Memory B cell (primary cell): ENCODE measurements at regions not wholly inside any gene's neighbourhood (a gene's known extent, or its start where the extent isn't known, plus 50 kb on each side); places are given as distances from the start of the nearest gene placed in this dataset.

Experiments
- ATAC-seq: fragments of 150-1000 bp; cut with Tn5 transposase; 2 replicates; pipeline ENCODE4 v1.10.0; 2021; ENCODE audit warnings: low read depth, mild to moderate bottlenecking, moderate library complexity
- DNase-seq, 2 donors: peaks; one replicate each; pipeline ENCODE4 v3.0.0; 2022; ENCODE audit warnings: low spot score in 2 of 2
- H3K27ac Mint-ChIP-seq: one replicate; pipeline ENCODE4 v1.8.0; 2022; ENCODE audit warnings: mild to moderate bottlenecking, moderate library complexity, mixed read lengths
- H3K27me3 Mint-ChIP-seq: one replicate; pipeline ENCODE4 v1.8.0; 2022; ENCODE audit warnings: mixed read lengths
- H3K36me3 Mint-ChIP-seq: one replicate; pipeline ENCODE4 v1.8.0; 2022; ENCODE audit warnings: mild to moderate bottlenecking, mixed read lengths
- H3K4me1 Mint-ChIP-seq: one replicate; pipeline ENCODE4 v1.8.0; 2022; ENCODE audit warnings: mixed read lengths
- H3K4me3 Mint-ChIP-seq: one replicate; pipeline ENCODE4 v1.8.0; 2022; ENCODE audit warnings: mild to moderate bottlenecking, moderate library complexity, mixed read lengths
- H3K9me3 Mint-ChIP-seq: one replicate; pipeline ENCODE4 v1.8.0; 2022; ENCODE audit warnings: mixed read lengths

- no peak overlapping the region for H3K27ac Mint-ChIP-seq
- H3K4me3 Mint-ChIP-seq = no peak overlapping the region
- no peaks in the 10 kb centered on the region for H3K4me1 Mint-ChIP-seq
- DNase-seq = no peak
- ATAC-seq = no peak
- H3K9me3 Mint-ChIP-seq = no peaks in the 10 kb centered on the region
- peaks cover 11% of the 10 kb centered on the region for H3K27me3 Mint-ChIP-seq
- H3K36me3 Mint-ChIP-seq = no peaks in the 10 kb centered on the region
These were observed 297.2 kb downstream of the NDUFA10 start for GRCh38 chr2:239727776-239728600.

DNA sequence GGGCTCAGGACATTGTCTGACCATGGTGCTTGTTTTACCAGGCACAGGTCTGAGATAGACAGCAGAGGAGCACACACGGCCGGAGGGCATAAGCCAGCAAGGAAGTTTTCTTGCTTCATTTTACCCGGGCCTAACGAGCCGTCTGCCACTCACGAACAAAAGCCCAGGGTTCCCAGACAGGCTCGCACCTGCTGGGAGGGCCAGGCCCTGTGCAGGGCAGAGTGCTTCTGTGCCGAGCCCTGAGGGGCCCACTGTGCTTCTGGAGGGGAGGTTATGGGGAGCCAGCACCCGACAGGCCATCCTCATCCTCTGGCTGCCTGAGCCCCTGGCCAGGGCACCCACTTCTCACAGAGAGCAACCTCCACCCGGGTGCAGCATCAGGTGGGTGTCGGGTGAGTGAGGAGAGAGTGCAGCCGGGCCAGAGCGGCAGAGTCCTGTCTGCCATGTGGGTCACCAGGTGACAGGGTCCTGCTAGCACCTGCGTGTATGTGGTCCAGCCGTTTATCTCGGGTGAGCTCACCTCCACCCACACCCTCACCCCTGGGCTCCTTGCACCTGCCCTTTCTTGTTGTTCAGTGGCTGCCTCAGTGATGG, 297.9 kb downstream of the NDUFA10 start:
- no peak for DNase-seq
- ATAC-seq = no peak
- Mint-ChIP-seq H3K36me3 (no peaks in the 10 kb centered on the region), H3K4me1 (no peaks in the 10 kb centered on the region), H3K27me3 (peaks cover 11% of the 10 kb centered on the region), H3K4me3 (no peak overlapping the region), H3K9me3 (no peaks in the 10 kb centered on the region), H3K27ac (no peak overlapping the region)

DNA sequence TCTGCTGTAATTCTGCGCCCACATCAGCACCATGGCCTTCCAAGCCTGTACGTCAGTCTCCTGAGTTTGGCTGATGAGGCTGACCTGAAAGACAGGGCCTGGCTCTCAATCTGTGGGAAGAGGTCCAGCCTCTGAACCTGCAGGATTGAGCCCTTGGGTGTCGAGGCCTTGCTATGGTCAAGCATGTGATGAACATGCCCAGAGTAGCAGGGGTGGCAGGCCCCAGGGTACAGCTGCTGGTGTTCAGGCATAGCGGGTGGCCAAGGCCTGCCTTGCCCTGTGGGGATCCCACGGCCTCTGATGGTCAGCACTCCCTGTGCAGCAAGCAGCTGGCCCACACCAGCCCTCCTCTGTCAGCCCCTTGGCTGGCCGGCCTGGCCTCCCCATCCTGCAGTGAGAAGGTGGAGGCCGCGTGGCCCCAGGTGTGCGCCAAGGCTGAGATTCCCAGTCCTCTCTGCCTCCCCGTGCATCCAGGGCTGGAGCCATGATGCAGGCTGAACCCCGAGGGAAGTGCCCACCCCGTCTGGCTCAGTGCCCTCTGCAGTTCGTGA, 298.4 kb downstream of the NDUFA10 start:
- H3K27me3 Mint-ChIP-seq = peaks cover 10% of the 10 kb centered on the region
- H3K4me1 Mint-ChIP-seq = no peaks in the 10 kb centered on the region
- DNase-seq = no peak
- no peaks in the 10 kb centered on the region for H3K36me3 Mint-ChIP-seq
- no peak overlapping the region for H3K4me3 Mint-ChIP-seq
- no peak for ATAC-seq
- H3K9me3 Mint-ChIP-seq = no peaks in the 10 kb centered on the region
- H3K27ac Mint-ChIP-seq = no peak overlapping the region

GRCh38 chr2:239726091-239726591, 299.0 kb downstream of the NDUFA10 start:
- Mint-ChIP-seq H3K4me1 (no peaks in the 10 kb centered on the region), H3K27me3 (peaks cover 8% of the 10 kb centered on the region), H3K36me3 (no peaks in the 10 kb centered on the region), H3K27ac (no peak overlapping the region), H3K4me3 (no peak overlapping the region), H3K9me3 (no peaks in the 10 kb centered on the region)
- DNase-seq (no peak), ATAC-seq (no peak)

- no peak for DNase-seq
- no peaks in the 10 kb centered on the region for H3K4me1 Mint-ChIP-seq
- no peak overlapping the region for H3K27ac Mint-ChIP-seq
- H3K9me3 Mint-ChIP-seq = no peaks in the 10 kb centered on the region
- no peak overlapping the region for H3K4me3 Mint-ChIP-seq
- H3K36me3 Mint-ChIP-seq = no peaks in the 10 kb centered on the region
- peaks cover 6% of the 10 kb centered on the region for H3K27me3 Mint-ChIP-seq
- ATAC-seq = no peak
These were observed 299.6 kb downstream of the NDUFA10 start for GRCh38 chr2:239725551-239725890.

- H3K27ac Mint-ChIP-seq = no peak overlapping the region
- no peak for DNase-seq
- no peak overlapping the region for H3K4me3 Mint-ChIP-seq
- H3K9me3 Mint-ChIP-seq = no peaks in the 10 kb centered on the region
- no peaks in the 10 kb centered on the region for H3K4me1 Mint-ChIP-seq
- H3K27me3 Mint-ChIP-seq = peaks cover 6% of the 10 kb centered on the region
- no peaks in the 10 kb centered on the region for H3K36me3 Mint-ChIP-seq
- no peak for ATAC-seq
These were observed 300.1 kb downstream of the NDUFA10 start for GRCh38 chr2:239724851-239725550.

GRCh38 chr2:239724194-239724849, 300.8 kb downstream of the NDUFA10 start:
- Mint-ChIP-seq H3K36me3 (no peaks in the 10 kb centered on the region), H3K27me3 (peaks cover 6% of the 10 kb centered on the region), H3K27ac (no peak overlapping the region), H3K4me3 (no peak overlapping the region), H3K9me3 (no peaks in the 10 kb centered on the region), H3K4me1 (no peaks in the 10 kb centered on the region)
- no peak for ATAC-seq
- no peak for DNase-seq

- DNase-seq = no peak
- Mint-ChIP-seq H3K27ac (no peak overlapping the region), H3K9me3 (no peaks in the 10 kb centered on the region), H3K36me3 (no peaks in the 10 kb centered on the region), H3K27me3 (peaks cover 5% of the 10 kb centered on the region), H3K4me1 (no peaks in the 10 kb centered on the region), H3K4me3 (no peak overlapping the region)
- no peak for ATAC-seq
These were observed 301.5 kb downstream of the NDUFA10 start for GRCh38 chr2:239723486-239724193.

DNA sequence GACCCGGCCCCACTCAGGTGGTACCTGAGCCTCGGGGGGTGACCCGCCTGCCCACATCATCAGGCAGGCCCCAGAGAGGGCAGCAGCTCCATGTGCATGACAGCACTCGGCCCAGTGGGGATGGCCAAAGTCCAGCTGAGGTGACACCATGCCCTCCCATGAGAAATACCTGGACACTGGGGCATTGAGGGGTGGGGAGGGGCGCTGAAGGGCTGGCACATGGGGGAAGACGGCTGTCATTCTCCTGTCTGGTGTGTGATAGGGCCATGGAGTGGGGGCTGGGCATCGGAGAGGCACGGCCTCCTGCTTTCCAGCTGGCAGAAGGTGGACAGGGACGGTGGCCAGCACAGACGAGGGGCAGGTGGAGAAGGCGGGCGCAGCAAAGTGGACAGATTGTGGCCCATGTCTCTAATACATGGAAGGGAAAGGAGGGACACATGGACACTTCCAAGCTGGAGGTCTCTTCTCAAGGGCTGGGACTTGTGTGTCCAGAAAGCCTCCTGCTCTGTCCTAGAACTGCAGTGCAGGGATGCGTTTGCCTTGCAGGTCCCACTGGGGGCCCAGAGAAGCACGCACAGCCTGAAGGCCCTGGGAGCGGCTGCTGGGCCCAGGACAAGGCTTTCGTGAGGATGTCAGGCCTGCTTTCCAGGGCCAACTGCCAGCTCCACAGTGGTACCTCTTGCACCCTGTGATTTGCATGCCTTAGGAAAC, 302.2 kb downstream of the NDUFA10 start:
- ATAC-seq (no peak), DNase-seq (no peak)
- Mint-ChIP-seq H3K9me3 (no peaks in the 10 kb centered on the region), H3K36me3 (no peaks in the 10 kb centered on the region), H3K27me3 (peaks cover 4% of the 10 kb centered on the region), H3K4me3 (no peak overlapping the region), H3K27ac (no peak overlapping the region), H3K4me1 (no peaks in the 10 kb centered on the region)

- Mint-ChIP-seq H3K4me3 (no peak overlapping the region), H3K27ac (no peak overlapping the region), H3K9me3 (no peaks in the 10 kb centered on the region), H3K4me1 (no peaks in the 10 kb centered on the region), H3K27me3 (peaks cover 4% of the 10 kb centered on the region), H3K36me3 (no peaks in the 10 kb centered on the region)
- ATAC-seq (no peak), DNase-seq (no peak)
These were observed 303.0 kb downstream of the NDUFA10 start for GRCh38 chr2:239721991-239722759.

- ATAC-seq (no peak), DNase-seq (no peak)
- Mint-ChIP-seq H3K36me3 (no peaks in the 10 kb centered on the region), H3K27me3 (peaks cover 4% of the 10 kb centered on the region), H3K4me1 (no peaks in the 10 kb centered on the region), H3K4me3 (no peak overlapping the region), H3K9me3 (no peaks in the 10 kb centered on the region), H3K27ac (no peak overlapping the region)
These were observed 303.6 kb downstream of the NDUFA10 start for GRCh38 chr2:239721531-239721930.
